ENCODE measurements at regions not wholly inside any gene's neighbourhood (a gene's known extent, or its start where the extent isn't known, plus 50 kb on each side); places are given as distances from the start of the nearest gene placed in this dataset.

DNA sequence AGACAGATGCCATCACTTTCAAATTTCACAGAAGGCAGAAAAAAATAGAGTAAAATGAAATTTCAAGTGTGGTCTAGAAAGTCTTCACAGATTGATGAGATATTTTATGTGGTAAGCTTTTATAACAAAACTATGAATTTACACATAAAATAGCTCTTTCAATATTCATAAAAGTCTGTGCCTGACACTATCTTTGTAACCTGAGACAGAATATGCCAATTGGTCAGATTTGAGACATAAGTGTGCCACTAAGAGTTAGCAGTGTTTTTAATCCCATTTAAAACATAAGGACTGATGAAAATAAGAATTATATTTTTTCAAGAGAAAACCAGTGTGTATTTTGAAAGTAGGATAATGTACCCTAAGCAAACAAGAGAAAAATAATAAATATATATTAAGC lies 769.5 kb upstream of the LUZP2 start:
- TF ChIP-seq, protein P1, sequence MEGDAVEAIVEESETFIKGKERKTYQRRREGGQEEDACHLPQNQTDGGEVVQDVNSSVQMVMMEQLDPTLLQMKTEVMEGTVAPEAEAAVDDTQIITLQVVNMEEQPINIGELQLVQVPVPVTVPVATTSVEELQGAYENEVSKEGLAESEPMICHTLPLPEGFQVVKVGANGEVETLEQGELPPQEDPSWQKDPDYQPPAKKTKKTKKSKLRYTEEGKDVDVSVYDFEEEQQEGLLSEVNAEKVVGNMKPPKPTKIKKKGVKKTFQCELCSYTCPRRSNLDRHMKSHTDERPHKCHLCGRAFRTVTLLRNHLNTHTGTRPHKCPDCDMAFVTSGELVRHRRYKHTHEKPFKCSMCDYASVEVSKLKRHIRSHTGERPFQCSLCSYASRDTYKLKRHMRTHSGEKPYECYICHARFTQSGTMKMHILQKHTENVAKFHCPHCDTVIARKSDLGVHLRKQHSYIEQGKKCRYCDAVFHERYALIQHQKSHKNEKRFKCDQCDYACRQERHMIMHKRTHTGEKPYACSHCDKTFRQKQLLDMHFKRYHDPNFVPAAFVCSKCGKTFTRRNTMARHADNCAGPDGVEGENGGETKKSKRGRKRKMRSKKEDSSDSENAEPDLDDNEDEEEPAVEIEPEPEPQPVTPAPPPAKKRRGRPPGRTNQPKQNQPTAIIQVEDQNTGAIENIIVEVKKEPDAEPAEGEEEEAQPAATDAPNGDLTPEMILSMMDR (conservative IDR thresholded peaks at IDR 0.05): no peak
- no peak for TF ChIP-seq EZH2 (IDR thresholded peaks at IDR 0.05; ENCODE audit: low read depth)

Data from PC-9 (cell line).